MM.1S (cell line): ENCODE measurements at regions not wholly inside any gene's neighbourhood (a gene's known extent, or its start where the extent isn't known, plus 50 kb on each side); places are given as distances from the start of the nearest gene placed in this dataset.

ENCODE experiments used
- CTCF ChIP-seq: fragments of 300-600 bp; sonication (generic); IDR thresholded peaks from 2 replicates; pipeline ENCODE4 v1.5.1; 2016; ENCODE audit warnings: antibody characterized with exemption, low read length, mixed read lengths
- EZH2 ChIP-seq: fragments of 300-600 bp; sonication (generic); optimal IDR thresholded peaks from 2 replicates; pipeline ENCODE3; 2017; ENCODE audit warnings: low read depth, mild to moderate bottlenecking, antibody characterized with exemption, low read length, mixed read lengths

GRCh38 chr11:81070948-81071347 lies 1630.1 kb upstream of the TENM4 start:
- TF ChIP-seq EZH2 (no peak), CTCF (no peak)
